ENCODE measurements at regions not wholly inside any gene's neighbourhood (a gene's known extent, or its start where the extent isn't known, plus 50 kb on each side); places are given as distances from the start of the nearest gene placed in this dataset.

- no peak for DNase-seq (ENCODE audit: low read depth, low spot score)
These were observed 95.8 kb downstream of the RAP2B start for GRCh38 chr3:153257673-153258351.

More at GRCh38 chr3:153257673-153258351, 95.8 kb downstream of the RAP2B start:
- no peaks in the 10 kb centered on the region for H3K9me2 ChIP-seq (ENCODE audit: insufficient read depth)
- intact Hi-C loops (cut with micrococcal nuclease), result no loop called here
- CTCF ChIA-PET, result no interaction called here
- BruUV-seq (replicated peaks), result no TSS peak
- no peaks in the 10 kb centered on the region for H3K79me2 ChIP-seq (ENCODE audit: insufficient read depth, low read length)
- TF ChIP-seq YY1 (IDR thresholded peaks at IDR 0.05; ENCODE audit: extremely low read depth, insufficient replicate concordance, low read depth, low read length) (no peak), SIN3A (IDR thresholded peaks at IDR 0.05; ENCODE audit: low read depth) (no peak), ELF1 (IDR thresholded peaks at IDR 0.05; ENCODE audit: borderline replicate concordance, low read depth) (no peak), EZH2phosphoT487 (IDR thresholded peaks at IDR 0.05; ENCODE audit: borderline replicate concordance) (no peak), ZFX (IDR thresholded peaks at IDR 0.05) (no peak), CEBPB (IDR thresholded peaks at IDR 0.05; ENCODE audit: low read depth) (no peak), MAX (IDR thresholded peaks at IDR 0.05) (no peak), POLR2A (IDR thresholded peaks at IDR 0.05; ENCODE audit: borderline replicate concordance, extremely low read depth, insufficient read depth, insufficient read length) (no peak)
- TF ChIP-seq, protein P1, sequence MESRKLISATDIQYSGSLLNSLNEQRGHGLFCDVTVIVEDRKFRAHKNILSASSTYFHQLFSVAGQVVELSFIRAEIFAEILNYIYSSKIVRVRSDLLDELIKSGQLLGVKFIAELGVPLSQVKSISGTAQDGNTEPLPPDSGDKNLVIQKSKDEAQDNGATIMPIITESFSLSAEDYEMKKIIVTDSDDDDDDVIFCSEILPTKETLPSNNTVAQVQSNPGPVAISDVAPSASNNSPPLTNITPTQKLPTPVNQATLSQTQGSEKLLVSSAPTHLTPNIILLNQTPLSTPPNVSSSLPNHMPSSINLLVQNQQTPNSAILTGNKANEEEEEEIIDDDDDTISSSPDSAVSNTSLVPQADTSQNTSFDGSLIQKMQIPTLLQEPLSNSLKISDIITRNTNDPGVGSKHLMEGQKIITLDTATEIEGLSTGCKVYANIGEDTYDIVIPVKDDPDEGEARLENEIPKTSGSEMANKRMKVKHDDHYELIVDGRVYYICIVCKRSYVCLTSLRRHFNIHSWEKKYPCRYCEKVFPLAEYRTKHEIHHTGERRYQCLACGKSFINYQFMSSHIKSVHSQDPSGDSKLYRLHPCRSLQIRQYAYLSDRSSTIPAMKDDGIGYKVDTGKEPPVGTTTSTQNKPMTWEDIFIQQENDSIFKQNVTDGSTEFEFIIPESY (IDR thresholded peaks at IDR 0.05; ENCODE audit: extremely low read depth, insufficient replicate concordance, low read length), result no peak
- TF ChIP-seq, protein P2, sequence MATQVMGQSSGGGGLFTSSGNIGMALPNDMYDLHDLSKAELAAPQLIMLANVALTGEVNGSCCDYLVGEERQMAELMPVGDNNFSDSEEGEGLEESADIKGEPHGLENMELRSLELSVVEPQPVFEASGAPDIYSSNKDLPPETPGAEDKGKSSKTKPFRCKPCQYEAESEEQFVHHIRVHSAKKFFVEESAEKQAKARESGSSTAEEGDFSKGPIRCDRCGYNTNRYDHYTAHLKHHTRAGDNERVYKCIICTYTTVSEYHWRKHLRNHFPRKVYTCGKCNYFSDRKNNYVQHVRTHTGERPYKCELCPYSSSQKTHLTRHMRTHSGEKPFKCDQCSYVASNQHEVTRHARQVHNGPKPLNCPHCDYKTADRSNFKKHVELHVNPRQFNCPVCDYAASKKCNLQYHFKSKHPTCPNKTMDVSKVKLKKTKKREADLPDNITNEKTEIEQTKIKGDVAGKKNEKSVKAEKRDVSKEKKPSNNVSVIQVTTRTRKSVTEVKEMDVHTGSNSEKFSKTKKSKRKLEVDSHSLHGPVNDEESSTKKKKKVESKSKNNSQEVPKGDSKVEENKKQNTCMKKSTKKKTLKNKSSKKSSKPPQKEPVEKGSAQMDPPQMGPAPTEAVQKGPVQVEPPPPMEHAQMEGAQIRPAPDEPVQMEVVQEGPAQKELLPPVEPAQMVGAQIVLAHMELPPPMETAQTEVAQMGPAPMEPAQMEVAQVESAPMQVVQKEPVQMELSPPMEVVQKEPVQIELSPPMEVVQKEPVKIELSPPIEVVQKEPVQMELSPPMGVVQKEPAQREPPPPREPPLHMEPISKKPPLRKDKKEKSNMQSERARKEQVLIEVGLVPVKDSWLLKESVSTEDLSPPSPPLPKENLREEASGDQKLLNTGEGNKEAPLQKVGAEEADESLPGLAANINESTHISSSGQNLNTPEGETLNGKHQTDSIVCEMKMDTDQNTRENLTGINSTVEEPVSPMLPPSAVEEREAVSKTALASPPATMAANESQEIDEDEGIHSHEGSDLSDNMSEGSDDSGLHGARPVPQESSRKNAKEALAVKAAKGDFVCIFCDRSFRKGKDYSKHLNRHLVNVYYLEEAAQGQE (IDR thresholded peaks at IDR 0.05; ENCODE audit: low read depth), result no peak
- H3K27ac ChIP-seq (ENCODE audit: low read depth, low read length), result no peak overlapping the region
- H3K4me3 ChIP-seq (replicated peaks in 1 of 2; ENCODE audit: low read depth in 1 of 2, low read length in 2 of 2), result no peak overlapping the region
- H4K20me1 ChIP-seq (ENCODE audit: insufficient read depth), result no peaks in the 10 kb centered on the region
- no peak overlapping the region for H3K9ac ChIP-seq (ENCODE audit: low read length)
- no peaks in the 10 kb centered on the region for H3K36me3 ChIP-seq (ENCODE audit: control insufficient read depth in 1 of 2, insufficient read depth in 2 of 2, low read length in 2 of 2)
- ATAC-seq, result no peak
- H3K27me3 ChIP-seq (ENCODE audit: insufficient read depth, low read length), result no peaks in the 10 kb centered on the region
- H3K9me3 ChIP-seq (ENCODE audit: control insufficient read depth in 1 of 2, insufficient read depth in 1 of 2, low read depth in 1 of 2, low read length in 2 of 2), result no peaks in the 10 kb centered on the region
- no peaks in the 10 kb centered on the region for H3K4me1 ChIP-seq (ENCODE audit: control insufficient read depth in 1 of 2, insufficient read depth in 2 of 2, low read length in 2 of 2)
- no peak overlapping the region for H3K4me2 ChIP-seq (ENCODE audit: low read length)
- no peak overlapping the region for H2AFZ ChIP-seq (ENCODE audit: low read depth, low read length, poor library complexity, severe bottlenecking)
- RAD21 ChIA-PET (ENCODE audit: low non-redundant PET in 1 of 2, low total read pairs in 2 of 2, uncharacterized antibody in 2 of 2, unreplicated experiment in 2 of 2), result no interaction called here
- POLR2A ChIA-PET, result interaction anchor here (0.5 kb wide), 1 partner anchor 10 kb away, joined by 7 read pairs; no protein-coding TSS in a partner anchor

Data from HCT116 (cell line).